ENCODE measurements at regions not wholly inside any gene's neighbourhood (a gene's known extent, or its start where the extent isn't known, plus 50 kb on each side); places are given as distances from the start of the nearest gene placed in this dataset.

DNA sequence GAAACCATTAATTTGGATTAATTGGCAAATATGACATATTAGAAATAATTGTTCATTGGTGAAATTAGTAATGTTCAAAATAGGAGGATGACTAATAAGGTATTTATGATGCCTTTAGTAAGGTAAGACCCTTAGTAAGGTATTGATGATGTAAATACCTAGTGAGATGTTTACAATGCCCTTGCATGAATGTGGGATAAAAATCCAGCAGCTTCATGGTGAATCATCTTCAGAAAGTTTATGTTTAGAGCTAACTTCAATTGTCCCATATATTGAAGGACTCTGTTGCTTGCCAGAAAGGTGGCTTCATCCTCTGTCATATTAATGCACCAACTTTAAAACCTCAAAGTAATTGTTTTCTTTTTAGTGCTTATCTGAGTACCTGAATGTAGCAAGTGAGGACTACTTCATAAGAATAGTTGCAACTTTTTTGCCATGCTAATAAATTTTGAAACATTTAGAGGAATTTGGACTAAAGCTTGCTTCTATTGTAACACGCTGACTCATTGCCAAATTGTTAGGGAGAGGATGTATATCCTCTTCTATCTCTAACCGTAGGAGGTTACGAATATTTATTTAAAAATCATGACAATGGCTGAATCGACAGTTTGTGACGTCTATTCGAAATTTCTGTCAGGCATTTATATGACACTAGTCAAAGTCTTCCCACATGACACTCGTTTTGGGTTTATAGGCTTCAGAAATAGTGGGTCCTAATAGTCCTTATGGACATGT is 174.1 kb upstream of the HS3ST1 start:
- FAIRE-seq, result no peak

DNA sequence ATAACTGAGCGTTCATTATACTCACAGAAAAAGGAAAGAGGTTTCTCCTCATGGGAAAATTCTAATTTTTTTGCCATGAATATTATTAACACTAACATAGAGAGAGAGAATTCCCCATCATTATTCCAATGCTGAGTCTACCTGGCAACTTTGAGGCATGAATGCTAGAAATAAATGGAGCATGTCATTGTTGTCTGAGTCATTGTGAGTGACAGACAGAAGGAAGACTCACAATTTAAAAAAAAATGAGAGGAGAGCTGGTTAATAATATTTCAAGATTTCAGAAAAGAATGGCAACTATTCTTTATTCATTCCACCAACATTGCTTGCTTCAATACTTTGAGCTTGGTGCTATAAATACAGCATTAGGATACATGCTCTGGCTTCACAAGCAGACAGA is 170.4 kb upstream of the HS3ST1 start:
- DNase-seq (ENCODE audit: insufficient read length, low spot score) (no peak), FAIRE-seq (no peak)

More for the DNA sequence above, 174.1 kb upstream of the HS3ST1 start:
- DNase-seq (ENCODE audit: insufficient read length, low spot score), result no peak

- DNase-seq (ENCODE audit: insufficient read length, low spot score) (no peak), FAIRE-seq (no peak)
Measured at GRCh38 chr4:11598591-11598990, 169.9 kb upstream of the HS3ST1 start.

DNA sequence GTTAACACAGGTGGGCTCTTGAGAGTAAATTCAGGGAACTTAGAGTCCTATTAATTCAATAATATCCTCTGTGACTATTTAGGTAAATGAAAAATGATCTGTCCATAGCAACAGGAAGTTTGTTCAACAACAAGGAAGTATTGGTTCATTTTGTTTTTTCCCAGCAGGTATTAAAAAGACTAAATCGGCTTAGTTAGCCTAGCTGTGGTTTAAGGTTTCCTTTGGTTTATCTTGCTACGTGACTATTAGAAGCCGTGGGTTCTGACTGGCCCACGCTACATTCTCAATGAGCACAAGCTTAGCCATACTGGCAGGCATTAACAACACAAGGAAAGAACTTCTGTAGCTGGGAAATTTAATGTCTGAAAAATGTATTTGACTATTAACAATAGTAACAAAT is 168.8 kb upstream of the HS3ST1 start:
- DNase-seq (ENCODE audit: insufficient read length, low spot score) (no peak), FAIRE-seq (no peak)

GRCh38 chr4:11596989-11597388 is 168.3 kb upstream of the HS3ST1 start:
- DNase-seq (ENCODE audit: insufficient read length, low spot score) (no peak), FAIRE-seq (no peak)

DNA sequence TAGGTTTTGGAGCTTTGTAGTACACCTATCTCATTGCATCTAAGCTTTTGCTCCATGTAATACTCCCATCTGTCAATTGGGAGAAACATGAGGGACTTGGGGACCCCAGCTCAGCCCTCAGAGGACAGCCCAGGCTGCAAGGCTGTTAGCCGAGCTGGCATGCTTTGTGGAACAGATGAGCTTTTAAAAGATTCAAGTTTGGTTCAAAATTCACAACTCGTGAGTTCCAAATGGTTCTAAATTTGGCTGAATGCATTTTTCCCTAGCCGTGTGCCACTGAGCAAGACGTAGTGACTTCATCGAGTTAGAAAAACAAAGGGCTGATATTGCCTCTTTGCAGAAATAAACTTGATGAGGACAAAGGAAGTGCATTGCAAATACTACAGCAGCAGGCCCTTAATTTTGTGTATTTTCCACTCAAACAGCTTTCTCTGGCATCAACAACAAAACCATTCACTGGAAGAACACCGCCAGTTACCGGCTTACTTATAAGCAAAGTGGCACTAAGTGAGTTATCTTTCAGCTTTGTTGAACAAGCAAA is 165.0 kb upstream of the HS3ST1 start:
- FAIRE-seq (no peak), DNase-seq (ENCODE audit: insufficient read length, low spot score) (no peak)

- FAIRE-seq (no peak), DNase-seq (ENCODE audit: insufficient read length, low spot score) (no peak)
Measured at GRCh38 chr4:11592276-11592675, 163.6 kb upstream of the HS3ST1 start.

- FAIRE-seq (no peak), DNase-seq (ENCODE audit: insufficient read length, low spot score) (no peak)
Measured at GRCh38 chr4:11590132-11590531, 161.4 kb upstream of the HS3ST1 start.

- no peak for FAIRE-seq
Measured at GRCh38 chr4:11589676-11590075, 161.0 kb upstream of the HS3ST1 start.

DNA sequence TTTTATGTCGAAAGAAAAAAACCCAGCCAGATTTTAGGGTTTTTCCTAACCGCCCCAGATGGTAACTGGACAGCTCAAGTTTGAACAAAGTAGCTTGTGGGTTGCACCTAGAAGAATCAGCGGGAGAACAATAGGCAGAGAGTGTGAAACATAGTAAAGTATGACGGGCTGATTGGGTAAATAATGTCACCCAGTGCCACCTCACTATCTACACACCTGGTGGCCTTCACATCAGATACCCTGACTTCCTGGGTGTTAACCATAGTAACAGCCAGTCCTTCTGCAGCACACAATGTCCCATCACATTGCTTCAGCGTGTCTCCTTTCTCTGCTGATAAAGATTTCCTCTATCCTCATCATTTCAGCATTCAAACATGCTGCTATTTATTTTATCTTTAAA is 159.1 kb upstream of the HS3ST1 start:
- no peak for DNase-seq (ENCODE audit: insufficient read length, low spot score)

More at GRCh38 chr4:11589676-11590075, 161.0 kb upstream of the HS3ST1 start:
- DNase-seq (ENCODE audit: insufficient read length, low spot score), result no peak

GRCh38 chr4:11585506-11585905 is 156.8 kb upstream of the HS3ST1 start:
- FAIRE-seq, result no peak
- no peak for DNase-seq (ENCODE audit: insufficient read length, low spot score)

More for the DNA sequence above, 159.1 kb upstream of the HS3ST1 start:
- FAIRE-seq, result no peak

GRCh38 chr4:11568511-11568910 is 139.8 kb upstream of the HS3ST1 start:
- no peak for FAIRE-seq
- no peak for DNase-seq (ENCODE audit: insufficient read length, low spot score)

GRCh38 chr4:11566444-11567022 is 137.8 kb upstream of the HS3ST1 start:
- no peak for FAIRE-seq

GRCh38 chr4:11565899-11566298 is 137.2 kb upstream of the HS3ST1 start:
- DNase-seq (ENCODE audit: insufficient read length, low spot score) (no peak), FAIRE-seq (peak; percentile 64)

More at GRCh38 chr4:11566444-11567022, 137.8 kb upstream of the HS3ST1 start:
- no peak for DNase-seq (ENCODE audit: insufficient read length, low spot score)

- peak; percentile 39 for FAIRE-seq
- no peak for DNase-seq (ENCODE audit: insufficient read length, low spot score)
Measured at GRCh38 chr4:11565213-11565612, 136.5 kb upstream of the HS3ST1 start.

DNA sequence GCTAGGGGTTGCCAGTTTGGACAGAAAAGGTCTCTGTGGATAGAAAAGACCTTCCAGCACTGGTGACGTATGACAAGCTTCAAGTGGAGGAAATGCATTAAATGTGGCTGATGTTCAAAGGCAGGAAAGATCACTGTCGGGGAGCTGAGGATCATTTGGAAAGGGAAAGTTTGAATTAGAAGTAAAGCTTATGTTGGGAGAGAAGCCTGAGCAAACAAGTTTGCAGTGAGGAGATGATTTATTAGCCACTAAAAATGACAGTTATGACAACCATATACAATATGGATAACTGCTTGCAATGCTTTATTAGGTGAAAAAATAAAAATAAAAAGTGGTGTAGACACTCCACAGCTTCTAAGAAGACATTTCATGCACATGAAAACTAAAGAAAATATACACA is 135.3 kb upstream of the HS3ST1 start:
- FAIRE-seq, result no peak
- DNase-seq (ENCODE audit: insufficient read length, low spot score), result no peak

DNA sequence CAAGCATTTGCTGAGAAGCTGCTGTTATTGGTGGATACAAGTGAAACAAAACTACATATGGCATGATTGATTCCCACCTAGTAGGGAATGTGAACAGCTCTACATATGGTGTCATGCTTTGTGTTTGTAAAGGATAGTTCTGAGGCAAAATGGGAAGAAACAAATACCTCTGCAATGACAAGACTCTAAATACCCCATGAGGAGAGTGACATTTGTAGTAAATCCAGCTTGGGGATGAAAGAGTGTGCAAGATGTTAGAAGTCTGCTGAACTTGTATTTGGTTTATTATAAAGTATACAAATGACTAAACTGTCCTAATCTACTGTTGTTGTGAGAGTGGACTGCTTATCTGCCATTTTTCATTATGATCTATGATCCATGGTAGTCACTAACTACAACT is 120.8 kb upstream of the HS3ST1 start:
- FAIRE-seq (no peak), DNase-seq (ENCODE audit: insufficient read length, low spot score) (no peak)

GRCh38 chr4:11548597-11549082 is 119.9 kb upstream of the HS3ST1 start:
- no peak for FAIRE-seq
- DNase-seq (ENCODE audit: insufficient read length, low spot score), result no peak

DNA sequence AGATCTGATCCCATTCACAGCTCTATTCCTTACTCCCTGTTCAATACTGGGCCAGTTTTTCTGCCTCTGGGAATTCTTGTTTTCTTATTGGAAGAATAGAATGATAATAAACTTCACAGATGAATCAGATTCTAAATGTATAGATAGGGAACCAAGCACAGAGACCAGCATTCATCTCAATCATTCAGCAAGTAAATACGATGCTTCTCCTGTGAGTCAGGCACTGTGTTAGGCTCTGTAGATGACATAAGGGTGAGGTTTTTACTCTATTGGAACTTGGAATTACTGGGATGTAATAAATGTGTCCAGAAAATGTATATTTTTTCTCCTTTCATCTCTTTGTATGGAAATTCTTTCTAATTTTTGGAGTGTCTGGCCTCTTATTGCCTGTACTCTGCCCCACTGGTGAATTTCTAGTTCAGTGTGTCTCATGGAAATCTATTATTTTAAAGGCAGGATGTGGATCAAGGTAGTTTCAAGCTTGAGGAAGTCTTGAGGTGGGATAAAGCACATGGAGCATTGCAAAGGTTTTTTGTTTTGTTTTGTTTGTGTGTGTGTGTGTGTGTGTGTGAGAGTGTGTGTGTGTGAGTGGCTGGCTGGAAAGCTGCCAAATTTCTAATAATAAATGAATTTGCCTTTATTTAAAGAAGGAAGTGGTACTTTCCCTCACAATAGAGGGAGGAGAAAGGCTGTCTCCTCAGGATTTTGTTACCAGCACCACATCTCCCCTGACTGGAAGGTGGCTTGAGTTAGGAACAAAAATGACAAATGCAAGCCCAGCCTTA is 117.9 kb upstream of the HS3ST1 start:
- FAIRE-seq (no peak), DNase-seq (ENCODE audit: insufficient read length, low spot score) (no peak)

DNA sequence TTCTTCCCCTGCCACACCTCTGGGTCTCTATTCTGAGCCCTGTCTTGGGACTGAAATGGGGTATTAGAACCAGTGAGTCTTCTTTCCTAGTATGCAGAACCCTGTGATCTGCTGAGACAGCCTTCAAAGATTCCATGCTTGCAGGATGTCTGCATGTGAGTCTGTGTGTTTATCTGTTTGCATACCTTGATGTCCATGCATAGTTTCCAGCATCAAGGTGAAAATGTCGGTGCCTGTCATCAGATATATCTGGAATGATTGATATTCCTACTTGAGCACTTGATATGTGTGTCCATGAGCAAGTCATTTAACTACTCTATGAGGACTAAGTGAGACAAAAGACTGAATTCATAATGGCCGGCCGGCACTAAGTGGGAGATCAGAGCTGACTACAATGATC is 117.0 kb upstream of the HS3ST1 start:
- no peak for FAIRE-seq

DNA sequence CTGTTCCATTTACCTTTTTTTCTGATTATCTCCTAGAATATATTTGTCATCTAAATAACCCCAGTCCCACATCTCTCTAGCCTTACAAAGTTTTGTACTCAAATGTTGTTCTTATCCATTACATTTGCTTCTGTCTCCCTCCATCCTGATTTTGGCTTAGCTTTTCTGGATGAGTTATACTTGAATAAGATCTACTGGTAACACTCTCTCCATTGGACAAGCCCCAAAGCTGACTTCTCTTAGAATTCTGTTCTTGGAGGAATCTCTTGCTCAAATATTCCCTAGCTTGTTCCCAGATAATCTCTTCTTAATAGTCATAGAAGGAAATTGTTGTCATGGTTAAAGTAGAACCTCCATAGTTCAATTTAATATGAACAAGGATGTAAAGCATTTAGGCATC is 115.5 kb upstream of the HS3ST1 start:
- DNase-seq (ENCODE audit: insufficient read length, low spot score), result no peak
- no peak for FAIRE-seq

More for the DNA sequence above, 117.0 kb upstream of the HS3ST1 start:
- no peak for DNase-seq (ENCODE audit: insufficient read length, low spot score)
